ENCODE measurements at regions not wholly inside any gene's neighbourhood (a gene's known extent, or its start where the extent isn't known, plus 50 kb on each side); places are given as distances from the start of the nearest gene placed in this dataset.

- TF ChIP-seq ZNF133 (tag by site-specific recombination; IDR thresholded peaks at IDR 0.05) (no peak), ZNF580 (tag by site-specific recombination; IDR thresholded peaks at IDR 0.05) (0 out of 2 replicates have a peak, but pooled peaks have one; percentile 57), GLI2 (tag by site-specific recombination; IDR thresholded peaks at IDR 0.05; ENCODE audit: borderline replicate concordance, low read depth) (no peak), ZIC2 (tag by site-specific recombination; IDR thresholded peaks at IDR 0.05) (peak; percentile 96), ZNF18 (tag by site-specific recombination; IDR thresholded peaks at IDR 0.05) (no peak), ZNF670 (tag by site-specific recombination; IDR thresholded peaks at IDR 0.05; ENCODE audit: low read depth) (no peak), PATZ1 (tag by site-specific recombination; IDR thresholded peaks at IDR 0.05) (no peak), SALL2 (tag by site-specific recombination; IDR thresholded peaks at IDR 0.05; ENCODE audit: borderline replicate concordance) (no peak), SP2 (tag by site-specific recombination; IDR thresholded peaks at IDR 0.05) (no peak), KLF16 (tag by site-specific recombination; IDR thresholded peaks at IDR 0.05) (no peak), ZNF140 (tag by site-specific recombination; IDR thresholded peaks at IDR 0.05) (no peak), GLIS1 (tag by site-specific recombination; IDR thresholded peaks at IDR 0.05) (peak; percentile 97), ZNF658 (tag by site-specific recombination; IDR thresholded peaks at IDR 0.05) (no peak), YY2 (tag by site-specific recombination; IDR thresholded peaks at IDR 0.05) (no peak), SP7 (tag by site-specific recombination; IDR thresholded peaks at IDR 0.05) (peak; percentile 65), ZNF202 (tag by site-specific recombination; IDR thresholded peaks at IDR 0.05; ENCODE audit: borderline replicate concordance) (no peak), GLIS2 (tag by site-specific recombination; IDR thresholded peaks at IDR 0.05) (no peak), ZNF544 (tag by site-specific recombination; IDR thresholded peaks at IDR 0.05) (no peak), ZNF48 (tag by site-specific recombination; IDR thresholded peaks at IDR 0.05) (no peak), OSR2 (tag by site-specific recombination; IDR thresholded peaks at IDR 0.05) (no peak), ZNF747 (tag by site-specific recombination; IDR thresholded peaks at IDR 0.05) (no peak), ZNF10 (tag by site-specific recombination; IDR thresholded peaks at IDR 0.05) (no peak), ZNF792 (tag by site-specific recombination; IDR thresholded peaks at IDR 0.05) (no peak), ZNF184 (tag by site-specific recombination; IDR thresholded peaks at IDR 0.05) (no peak), ZNF433 (tag by site-specific recombination; IDR thresholded peaks at IDR 0.05; ENCODE audit: low read depth) (no peak), ZNF785 (tag by site-specific recombination; IDR thresholded peaks at IDR 0.05) (no peak), IKZF3 (tag by site-specific recombination; IDR thresholded peaks at IDR 0.05) (peak; percentile 28; the same call in 1 of the 2 replicates), ZNF768 (tag by site-specific recombination; IDR thresholded peaks at IDR 0.05) (no peak), ZNF654 (tag by site-specific recombination; IDR thresholded peaks at IDR 0.05; ENCODE audit: low read depth) (no peak), ZBTB48 (tag by site-specific recombination; IDR thresholded peaks at IDR 0.05) (no peak), ZNF701 (tag by site-specific recombination; IDR thresholded peaks at IDR 0.05) (no peak)
- TF ChIP-seq, protein P1, sequence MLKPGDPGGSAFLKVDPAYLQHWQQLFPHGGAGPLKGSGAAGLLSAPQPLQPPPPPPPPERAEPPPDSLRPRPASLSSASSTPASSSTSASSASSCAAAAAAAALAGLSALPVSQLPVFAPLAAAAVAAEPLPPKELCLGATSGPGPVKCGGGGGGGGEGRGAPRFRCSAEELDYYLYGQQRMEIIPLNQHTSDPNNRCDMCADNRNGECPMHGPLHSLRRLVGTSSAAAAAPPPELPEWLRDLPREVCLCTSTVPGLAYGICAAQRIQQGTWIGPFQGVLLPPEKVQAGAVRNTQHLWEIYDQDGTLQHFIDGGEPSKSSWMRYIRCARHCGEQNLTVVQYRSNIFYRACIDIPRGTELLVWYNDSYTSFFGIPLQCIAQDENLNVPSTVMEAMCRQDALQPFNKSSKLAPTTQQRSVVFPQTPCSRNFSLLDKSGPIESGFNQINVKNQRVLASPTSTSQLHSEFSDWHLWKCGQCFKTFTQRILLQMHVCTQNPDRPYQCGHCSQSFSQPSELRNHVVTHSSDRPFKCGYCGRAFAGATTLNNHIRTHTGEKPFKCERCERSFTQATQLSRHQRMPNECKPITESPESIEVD (tag by site-specific recombination; IDR thresholded peaks at IDR 0.05) = peak; percentile 79
- TF ChIP-seq, protein P2, sequence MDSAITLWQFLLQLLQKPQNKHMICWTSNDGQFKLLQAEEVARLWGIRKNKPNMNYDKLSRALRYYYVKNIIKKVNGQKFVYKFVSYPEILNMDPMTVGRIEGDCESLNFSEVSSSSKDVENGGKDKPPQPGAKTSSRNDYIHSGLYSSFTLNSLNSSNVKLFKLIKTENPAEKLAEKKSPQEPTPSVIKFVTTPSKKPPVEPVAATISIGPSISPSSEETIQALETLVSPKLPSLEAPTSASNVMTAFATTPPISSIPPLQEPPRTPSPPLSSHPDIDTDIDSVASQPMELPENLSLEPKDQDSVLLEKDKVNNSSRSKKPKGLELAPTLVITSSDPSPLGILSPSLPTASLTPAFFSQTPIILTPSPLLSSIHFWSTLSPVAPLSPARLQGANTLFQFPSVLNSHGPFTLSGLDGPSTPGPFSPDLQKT (IDR thresholded peaks at IDR 0.05; ENCODE audit: borderline replicate concordance, low read depth, low read length) = no peak
- TF ChIP-seq, protein P3, sequence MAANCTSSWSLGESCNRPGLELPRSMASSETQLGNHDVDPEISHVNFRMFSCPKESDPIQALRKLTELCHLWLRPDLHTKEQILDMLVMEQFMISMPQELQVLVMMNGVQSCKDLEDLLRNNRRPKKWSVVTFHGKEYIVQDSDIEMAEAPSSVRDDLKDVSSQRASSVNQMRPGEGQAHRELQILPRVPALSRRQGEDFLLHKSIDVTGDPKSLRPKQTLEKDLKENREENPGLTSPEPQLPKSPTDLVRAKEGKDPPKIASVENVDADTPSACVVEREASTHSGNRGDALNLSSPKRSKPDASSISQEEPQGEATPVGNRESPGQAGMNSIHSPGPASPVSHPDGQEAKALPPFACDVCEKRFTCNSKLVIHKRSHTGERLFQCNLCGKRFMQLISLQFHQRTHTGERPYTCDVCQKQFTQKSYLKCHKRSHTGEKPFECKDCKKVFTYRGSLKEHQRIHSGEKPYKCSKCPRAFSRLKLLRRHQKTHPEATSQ (tag by site-specific recombination; IDR thresholded peaks at IDR 0.05) = no peak
Measured at GRCh38 chr19:28319227-28319626, 893.7 kb downstream of the UQCRFS1 start (continued).
